ENCODE measurements at regions not wholly inside any gene's neighbourhood (a gene's known extent, or its start where the extent isn't known, plus 50 kb on each side); places are given as distances from the start of the nearest gene placed in this dataset.

GRCh38 chr1:84090447-84091245 is 53.4 kb upstream of the PRKACB start:
- DNase-seq, result no peak

GRCh38 chr1:84089867-84090266 is 54.2 kb upstream of the PRKACB start:
- DNase-seq, result no peak

- no peak for DNase-seq
Observed at GRCh38 chr1:84089465-84089864, 54.6 kb upstream of the PRKACB start.

- DNase-seq, result no peak
Observed at GRCh38 chr1:84086616-84087015, 57.5 kb upstream of the PRKACB start.

- DNase-seq, result no peak
Observed at GRCh38 chr1:84086189-84086588, 57.9 kb upstream of the PRKACB start.

GRCh38 chr1:84083307-84083706 is 60.8 kb upstream of the PRKACB start:
- DNase-seq, result no peak

- no peak for DNase-seq
Observed at GRCh38 chr1:84078842-84079202, 65.2 kb upstream of the PRKACB start.

GRCh38 chr1:84078108-84078841 is 65.8 kb upstream of the PRKACB start:
- peak in 1 of 2 donors; percentile 13 for DNase-seq

GRCh38 chr1:84077476-84078107 is 66.5 kb upstream of the PRKACB start:
- peak; percentile 47 to 67 for DNase-seq

GRCh38 chr1:84073266-84073665 is 70.8 kb upstream of the PRKACB start:
- no peak for DNase-seq

- DNase-seq, result no peak
Observed at GRCh38 chr1:84069236-84069845, 70.4 kb upstream of the TTLL7 start.

GRCh38 chr1:84062496-84062895 is 63.6 kb upstream of the TTLL7 start:
- no peak for DNase-seq

- DNase-seq, result no peak
Observed at GRCh38 chr1:84061336-84061735, 62.4 kb upstream of the TTLL7 start.

GRCh38 chr1:84060781-84061180 is 61.8 kb upstream of the TTLL7 start:
- DNase-seq, result no peak

GRCh38 chr1:84048820-84049219 is 49.9 kb upstream of the TTLL7 start:
- DNase-seq, result no peak

Measured in stimulated activated CD4-positive, alpha-beta T cell treated with anti-CD3 and anti-CD28 coated beads, Interleukin-2, amount 100 ng/mL, for 48 hours (primary cell).